ENCODE measurements at regions not wholly inside any gene's neighbourhood (a gene's known extent, or its start where the extent isn't known, plus 50 kb on each side); places are given as distances from the start of the nearest gene placed in this dataset.
"Not testable (repeated sequence)": the region's sequence is repeated elsewhere in the genome, so short reads cannot be mapped to it uniquely, and the experiment has no call there.

DNA sequence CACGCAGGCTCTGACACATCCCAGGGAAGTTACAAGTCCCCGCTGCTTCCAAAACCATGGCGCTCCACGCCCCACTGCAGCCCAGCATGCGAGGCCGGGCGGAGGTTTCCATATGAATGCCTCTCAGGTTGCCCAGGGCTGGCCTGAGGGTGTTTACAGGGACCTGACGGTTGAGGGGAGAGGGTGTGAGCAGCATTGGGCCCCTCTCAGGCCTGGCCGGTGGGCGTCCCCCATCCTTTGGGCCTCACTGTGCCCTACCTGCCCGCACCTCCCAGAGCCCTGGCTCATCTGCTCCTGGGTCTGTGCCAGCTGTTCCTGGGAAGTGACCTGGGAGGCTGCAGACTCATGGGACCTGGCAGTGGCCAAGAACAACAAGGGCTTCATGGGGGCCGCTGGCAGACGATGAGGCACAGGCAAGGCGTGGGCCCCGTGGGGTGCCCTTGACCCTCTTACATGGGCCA, 173.5 kb downstream of the C16orf95 start:
- no peak for DNase-seq

DNA sequence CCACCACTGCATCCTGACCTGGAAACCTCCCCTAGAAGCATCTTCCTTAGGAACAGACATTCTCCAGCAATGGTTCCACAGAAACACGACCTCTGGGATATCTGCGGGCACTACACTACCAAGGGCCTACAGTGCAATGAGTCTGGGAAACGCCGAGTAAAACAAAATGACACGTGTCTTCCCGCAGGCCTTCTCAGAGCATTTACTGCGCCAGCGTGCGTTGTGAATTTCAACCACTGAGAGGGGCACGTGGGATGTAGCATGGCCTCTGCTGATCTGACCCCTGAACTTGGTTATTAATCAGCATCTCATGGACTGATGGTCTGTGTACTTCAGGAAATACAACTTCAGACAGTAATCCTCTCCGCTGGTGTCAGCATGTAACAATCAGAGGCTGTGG, 173.0 kb downstream of the C16orf95 start:
- DNase-seq: no peak

DNA sequence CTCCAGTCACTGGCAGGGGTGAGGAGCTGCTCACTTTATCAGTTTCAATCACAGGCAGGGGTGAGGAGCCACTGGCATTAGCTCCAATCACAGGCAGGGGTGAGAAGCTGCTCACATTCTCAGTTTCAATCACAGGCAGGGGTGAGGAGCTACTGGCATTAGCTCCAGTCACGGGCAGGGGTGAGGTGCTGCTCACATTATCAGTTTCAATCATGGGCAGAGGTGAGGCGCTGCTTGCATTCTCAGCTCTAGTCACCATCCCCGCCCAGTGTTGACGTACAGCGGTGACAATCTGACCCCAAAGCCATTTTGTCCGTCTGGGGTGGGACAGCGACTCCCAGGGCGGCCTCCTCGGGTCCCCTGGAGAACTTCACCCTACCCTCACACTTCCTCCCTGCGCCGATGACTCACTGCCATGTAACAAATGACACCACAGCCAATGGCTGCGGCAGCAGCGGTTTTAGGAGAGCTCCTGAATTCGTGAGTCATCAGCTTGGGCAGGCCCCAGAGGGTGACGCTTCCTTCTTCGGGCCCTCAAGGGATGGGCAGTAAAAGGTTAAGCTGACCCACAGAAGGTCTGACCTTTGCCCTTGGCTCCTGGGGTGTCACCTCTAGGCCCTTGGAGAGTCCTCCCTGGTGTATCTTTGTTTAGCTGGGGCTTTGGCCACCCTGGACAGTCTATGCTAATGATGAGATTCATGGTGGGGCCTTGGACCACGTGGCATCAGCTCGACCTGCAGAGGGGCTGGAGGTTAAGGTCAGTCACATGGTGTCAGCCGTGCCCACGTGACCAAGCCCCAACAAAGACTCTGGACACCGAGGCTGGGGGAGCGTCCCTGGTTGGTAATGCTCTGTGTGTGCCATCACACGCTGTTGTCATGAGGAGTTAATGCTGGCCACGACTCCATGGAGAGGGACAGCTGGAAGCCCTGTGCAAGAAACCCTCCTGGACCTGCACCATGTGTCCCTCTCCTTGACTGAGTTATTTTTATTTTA, 171.7 kb downstream of the C16orf95 start:
- DNase-seq: peak in 1 of 5 experiments; percentile 40

DNA sequence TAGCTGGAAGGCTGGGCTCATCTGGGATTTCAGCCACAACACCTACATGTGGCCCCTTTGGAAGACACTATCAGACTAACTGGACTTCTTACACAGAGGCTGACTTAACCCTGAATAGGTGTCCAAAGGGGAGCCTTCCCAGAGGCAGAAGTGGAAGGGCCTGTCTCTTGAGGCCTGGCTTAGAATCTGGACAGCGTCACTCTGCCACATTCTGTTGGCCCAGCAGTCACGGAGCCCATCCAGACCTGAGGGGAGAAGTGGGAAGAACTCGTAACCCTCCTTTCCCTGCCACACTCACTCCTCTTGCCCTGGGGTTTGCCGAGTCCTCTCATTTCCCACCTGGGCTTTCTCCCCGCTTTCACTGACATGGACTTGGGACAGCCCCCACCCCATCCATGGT, 170.5 kb downstream of the C16orf95 start:
- DNase-seq: no peak

DNA sequence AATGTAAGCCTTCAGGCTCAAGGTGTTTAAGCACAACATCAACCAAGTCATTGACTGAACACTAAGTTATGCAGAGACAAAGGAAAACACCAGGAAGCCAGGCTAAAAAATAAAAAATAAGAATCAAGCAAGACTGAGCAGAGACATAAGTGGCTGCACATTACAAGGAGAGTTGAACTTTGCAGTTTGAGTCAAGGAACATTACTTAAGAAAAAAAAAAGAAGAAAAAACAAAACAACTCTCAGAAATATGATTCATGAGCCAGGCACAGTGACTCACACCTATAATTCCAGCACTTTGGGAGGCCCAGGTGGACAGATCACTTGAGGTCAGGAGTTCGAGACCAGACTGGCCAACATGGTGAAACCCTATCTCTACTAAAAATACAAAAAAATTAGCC, 168.1 kb downstream of the C16orf95 start:
- DNase-seq: no peak

DNA sequence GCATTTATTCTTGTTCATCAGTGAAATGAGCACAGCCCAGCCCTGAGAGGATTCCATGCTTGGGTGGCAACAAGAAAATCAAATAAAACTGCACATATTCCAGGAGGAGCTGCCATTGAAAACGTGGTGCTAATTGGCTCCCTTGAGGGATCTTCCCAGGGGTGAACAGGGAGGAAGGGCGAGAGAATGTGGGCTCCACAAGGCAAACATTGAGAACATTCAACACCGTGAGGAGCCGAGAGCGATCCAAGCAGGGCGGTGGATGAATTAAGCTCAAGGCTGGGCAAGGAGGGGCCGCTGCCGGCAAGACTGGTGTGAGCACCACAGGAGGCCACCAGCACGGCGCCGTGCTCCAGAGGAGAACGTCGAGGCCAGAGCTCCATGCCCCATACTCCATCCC, 166.9 kb downstream of the C16orf95 start:
- DNase-seq: no peak

DNA sequence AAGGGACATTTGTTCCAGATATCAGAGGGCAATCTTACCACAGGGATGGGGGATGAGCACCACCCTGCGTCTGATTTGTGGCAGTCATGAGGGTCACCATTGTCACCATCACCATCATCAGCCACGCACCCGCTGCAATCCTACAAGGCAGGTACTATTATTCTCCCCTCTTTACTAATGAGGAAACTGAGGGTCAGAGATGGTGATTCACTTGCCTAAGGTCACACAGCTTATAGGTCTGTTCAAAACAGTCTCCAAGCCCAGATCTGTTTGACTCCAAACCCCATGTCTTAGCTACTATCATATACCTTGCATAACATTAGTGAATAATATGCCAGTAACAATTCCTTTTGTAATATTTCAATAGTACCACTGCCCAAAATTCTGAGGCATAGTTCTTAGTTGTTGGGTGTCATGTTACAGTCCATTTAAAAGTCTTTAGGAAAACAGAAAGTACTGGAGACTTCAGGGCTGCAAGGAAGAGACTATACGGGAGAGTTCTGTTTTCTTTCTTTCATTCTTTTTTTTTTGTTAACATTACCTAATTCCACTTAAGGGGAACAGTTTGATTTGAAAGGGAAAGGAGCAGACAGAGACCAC, 166.4 kb downstream of the C16orf95 start:
- DNase-seq: no peak

DNA sequence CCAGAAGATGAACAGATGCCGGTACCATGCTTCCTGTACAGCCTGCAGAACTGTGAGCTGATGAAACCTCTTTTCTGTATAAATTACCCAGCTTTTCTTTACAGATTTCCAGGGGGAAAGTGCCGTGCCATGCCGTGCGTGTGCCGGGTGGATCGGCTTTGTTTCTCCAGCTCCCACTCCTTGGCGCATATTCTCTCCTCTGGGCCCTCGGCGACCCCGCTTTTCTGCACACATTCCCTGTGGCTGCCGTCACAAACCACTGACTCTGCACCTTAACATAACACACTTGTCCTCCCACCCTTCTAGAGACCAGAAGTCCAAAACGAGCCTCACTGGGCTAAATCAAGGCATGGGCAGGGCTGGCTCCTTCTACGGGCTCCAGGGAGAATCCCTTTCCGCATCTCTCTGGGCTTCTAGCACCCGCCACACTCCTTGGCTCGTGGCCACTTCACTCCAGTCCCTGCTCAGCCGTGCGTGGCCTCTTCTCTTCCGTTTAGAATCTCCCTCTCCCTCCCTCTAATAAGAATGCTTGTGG, 164.9 kb downstream of the C16orf95 start:
- no peak for DNase-seq

DNA sequence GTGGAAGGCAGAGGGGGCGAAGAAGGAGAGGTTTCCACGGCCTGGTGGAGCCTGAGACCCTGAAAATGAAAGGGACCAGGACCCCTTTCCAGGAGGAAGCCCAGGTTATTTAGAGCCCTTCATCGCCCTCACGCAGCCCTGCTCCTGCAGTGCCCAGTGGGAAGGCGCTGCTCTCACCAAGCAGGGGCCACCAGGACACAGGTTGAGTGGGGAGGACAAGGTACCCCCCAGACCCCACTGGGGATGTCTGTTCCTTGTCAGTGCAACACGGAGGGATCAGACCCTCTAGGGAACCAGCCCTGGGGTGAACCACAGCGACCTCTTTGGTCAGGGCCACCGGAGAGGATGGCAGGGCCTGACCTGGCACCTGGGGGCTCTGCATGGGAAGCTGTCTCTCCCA, 163.9 kb downstream of the C16orf95 start:
- DNase-seq: no peak

DNA sequence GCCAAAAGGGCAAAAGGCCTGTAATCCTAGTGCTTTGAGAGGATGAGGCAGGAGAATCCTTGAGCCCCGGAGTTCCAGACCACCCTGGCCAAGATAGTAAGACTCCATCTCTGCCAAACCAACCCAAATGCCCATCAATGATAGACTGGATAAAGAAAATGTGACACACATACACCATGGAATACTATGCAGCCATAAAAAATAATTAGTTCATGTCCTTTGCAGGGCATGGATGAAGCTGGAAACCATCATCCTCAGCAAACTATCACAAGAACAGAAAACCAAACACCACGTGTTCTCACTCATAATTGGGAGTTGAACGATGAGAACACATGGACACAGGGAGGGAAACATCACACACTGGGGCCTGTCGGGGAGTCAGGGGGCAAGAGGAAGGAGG, 161.9 kb downstream of the C16orf95 start:
- DNase-seq: not testable (repeated sequence)

DNA sequence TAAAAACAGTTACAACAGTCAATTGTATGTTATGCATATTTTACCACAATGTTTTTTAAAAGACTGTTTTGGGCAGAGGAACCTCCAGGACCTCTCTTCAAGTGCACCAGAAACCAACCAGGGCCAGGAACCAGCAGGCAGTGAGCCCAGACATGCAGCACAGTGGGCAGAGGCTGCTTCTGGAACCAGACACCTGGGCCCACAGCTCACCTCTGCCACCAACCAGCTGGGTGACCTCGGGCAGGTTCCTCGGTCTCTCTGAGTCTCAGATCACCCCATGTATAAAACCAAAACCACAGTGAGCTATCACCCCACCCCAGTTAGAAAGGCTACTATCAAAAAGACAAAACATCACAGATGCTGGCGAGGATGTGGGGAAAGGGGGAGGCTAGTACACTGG, 161.0 kb downstream of the C16orf95 start:
- DNase-seq: no peak

DNA sequence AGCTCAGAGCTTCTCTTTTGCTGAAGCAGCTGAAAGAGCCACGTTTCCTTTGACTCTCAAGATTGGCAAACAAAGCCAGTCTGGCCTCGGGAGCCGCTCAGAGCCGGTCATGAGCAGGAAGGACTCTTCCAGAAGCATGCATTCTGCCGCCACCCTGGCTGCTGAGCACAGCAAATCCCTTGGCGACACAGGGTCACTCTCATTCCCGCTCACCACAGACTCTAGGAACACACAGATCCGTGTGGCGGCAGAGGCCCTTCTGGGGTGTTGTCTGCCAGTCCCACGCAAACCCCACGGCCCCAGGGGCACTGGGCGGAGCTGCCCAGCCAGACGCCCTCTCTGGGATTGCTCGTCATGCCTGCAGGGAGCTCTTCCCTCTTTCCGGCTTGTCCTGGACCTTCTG, 157.0 kb downstream of the C16orf95 start:
- DNase-seq: no peak

DNA sequence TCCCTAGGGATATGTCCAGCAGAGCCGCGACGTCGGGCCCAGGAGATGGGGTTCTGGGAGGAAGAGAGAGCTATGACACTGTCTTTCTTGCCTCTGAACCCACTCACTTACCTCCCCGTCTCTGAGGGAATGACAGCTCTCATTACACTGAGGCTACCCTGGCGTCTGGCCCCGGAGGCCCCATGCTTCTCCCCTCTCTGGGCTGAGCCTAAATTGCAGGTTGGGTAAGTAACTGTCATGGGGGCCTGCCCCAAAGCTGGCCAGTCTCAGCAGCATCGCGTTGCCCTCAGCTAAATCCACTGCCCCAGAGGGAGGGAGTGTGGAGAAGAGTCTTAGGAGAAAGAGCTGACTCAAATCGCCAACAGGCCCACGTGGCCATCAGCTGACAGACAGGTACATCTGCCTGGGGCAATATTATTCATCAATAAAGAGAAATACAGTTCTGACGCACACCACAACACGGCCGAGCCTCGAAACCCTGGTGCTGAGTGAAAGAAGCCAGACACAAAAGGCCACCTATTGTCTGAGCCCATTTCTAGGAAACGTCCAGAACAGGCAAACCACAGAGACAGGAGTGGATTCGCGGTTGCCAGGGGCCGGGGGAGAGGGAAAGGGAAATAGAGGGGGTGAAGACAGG, 156.4 kb downstream of the C16orf95 start:
- DNase-seq: no peak

DNA sequence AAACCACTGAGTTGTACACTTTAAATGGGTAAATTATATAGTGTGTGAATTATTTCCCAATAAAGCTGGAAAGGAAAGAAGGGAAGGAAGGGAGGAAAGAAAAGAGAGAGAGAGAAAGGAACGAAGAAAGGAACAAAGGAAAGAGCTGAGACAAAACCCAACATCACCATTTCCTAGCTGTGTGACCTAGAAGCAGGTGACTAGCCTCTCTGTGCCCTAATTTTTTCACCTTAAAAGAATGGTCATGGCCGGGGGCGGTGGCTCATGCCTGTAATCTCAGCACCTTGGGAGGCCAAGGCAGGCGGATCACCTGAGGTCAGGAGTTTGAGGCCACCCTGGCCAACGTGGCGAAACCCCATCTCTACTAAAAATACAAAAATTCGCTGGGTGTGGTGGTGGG, 155.8 kb downstream of the C16orf95 start:
- DNase-seq: not testable (repeated sequence)

DNA sequence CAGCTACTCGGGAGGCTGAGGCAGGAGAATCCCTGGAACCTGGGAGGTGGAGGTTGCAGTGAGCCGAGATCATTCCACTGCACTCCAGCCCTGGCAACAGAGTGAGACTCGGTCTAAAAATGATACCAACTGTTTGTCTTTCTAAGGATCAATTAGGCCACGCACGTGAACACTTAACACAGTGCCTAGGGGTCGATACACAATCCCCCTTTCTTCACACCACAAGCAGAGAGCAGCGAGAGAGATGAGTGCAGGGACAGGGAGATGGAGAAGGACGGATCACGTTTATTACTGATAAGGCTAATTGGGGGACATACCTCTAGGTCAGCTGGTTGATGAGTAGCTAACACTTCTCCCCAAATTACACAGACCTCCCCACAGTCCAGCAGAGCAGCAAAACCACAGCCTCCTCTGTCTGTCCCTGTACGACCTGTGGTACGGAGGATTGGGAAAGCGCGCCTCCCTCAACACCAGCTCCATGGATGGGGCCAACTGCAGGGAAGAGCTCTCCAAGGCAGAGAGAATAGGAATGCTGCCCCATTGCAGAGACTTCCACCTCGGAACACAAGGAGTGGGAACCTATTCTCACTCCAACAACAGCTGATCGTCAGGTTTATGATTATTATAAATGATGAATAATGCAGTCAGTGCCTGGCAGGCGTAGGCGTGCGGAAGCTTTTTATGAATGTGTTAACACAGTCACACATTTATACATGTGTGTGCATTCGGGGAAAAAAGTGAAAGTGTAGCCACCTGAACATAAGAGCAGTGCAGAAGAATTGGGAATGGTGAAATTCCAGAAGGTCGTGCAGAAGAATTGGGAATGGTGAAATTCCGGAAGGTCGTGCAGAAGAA, 155.1 kb downstream of the C16orf95 start:
- peak in 1 of 5 experiments; percentile 70 for DNase-seq

DNA sequence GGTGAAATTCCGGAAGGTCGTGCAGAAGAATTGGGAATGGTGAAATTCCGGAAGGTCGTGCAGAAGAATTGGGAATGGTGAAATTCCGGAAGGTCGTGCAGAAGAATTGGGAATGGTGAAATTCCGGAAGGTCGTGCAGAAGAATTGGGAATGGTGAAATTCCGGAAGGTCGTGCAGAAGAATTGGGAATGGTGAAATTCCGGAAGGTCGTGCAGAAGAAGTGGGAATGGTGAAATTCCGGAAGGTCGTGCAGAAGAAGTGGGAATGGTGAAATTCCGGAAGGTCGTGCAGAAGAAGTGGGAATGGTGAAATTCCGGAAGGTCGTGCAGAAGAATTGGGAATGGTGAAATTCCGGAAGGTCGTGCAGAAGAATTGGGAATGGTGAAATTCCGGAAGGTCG, 154.4 kb downstream of the C16orf95 start:
- DNase-seq: not testable (repeated sequence)

DNA sequence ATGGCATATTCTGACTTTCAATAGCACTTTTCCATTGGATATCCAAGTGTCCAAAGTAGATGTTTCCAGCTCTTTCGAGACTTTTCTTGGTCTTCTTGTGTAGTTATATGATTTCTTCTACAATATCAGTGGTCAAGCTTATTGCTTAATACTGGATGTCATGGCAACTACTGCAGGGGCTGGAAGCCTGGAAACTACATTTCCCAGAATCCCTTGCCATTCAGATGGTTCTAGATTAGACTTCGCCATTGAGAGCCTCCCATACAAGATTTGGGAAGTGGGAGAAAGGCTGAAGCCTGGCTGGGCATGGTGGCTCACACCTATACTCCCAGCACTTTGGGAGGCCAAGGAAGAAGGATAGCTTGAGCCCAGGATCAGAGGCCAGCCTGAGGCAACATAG, 153.6 kb downstream of the C16orf95 start:
- DNase-seq: no peak

DNA sequence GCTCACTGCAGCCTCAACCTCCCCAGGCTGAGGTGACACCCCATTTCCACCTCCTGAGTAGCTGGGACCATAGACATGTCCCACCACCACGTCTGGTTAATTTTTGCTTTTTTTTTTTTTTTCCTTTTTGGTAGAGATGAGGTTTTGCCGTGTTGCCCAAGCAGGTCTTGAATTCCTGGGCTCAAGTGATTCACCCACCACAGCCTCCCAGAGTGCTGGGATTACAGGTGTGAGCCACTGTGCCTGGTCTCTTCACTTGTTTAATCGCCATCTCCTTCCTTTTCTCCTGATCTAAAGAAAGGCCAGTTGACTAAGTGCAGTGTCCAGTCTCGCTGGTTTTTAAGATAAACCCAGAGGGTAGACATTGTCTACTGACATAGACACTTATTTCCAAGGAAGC, 152.0 kb downstream of the C16orf95 start:
- DNase-seq: no peak

DNA sequence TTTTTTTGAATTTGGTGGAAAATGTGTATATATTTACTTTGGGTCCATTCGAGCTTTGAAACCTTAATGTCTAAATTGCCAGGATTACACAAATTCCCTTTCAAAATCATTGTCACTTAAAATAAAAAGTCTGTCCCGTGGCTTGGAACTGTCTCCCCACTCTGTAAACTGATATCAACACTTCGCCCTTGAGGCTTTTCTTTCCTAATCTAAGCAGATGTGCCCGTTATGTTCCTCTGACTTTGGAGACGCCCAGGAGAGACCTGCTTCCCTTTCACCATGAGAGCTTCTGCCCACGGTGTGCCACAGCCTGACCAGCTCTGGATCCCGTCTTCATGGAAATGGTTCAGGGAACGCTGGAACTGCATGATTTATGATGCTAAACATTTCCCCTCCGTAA, 151.3 kb downstream of the C16orf95 start:
- DNase-seq: no peak

DNA sequence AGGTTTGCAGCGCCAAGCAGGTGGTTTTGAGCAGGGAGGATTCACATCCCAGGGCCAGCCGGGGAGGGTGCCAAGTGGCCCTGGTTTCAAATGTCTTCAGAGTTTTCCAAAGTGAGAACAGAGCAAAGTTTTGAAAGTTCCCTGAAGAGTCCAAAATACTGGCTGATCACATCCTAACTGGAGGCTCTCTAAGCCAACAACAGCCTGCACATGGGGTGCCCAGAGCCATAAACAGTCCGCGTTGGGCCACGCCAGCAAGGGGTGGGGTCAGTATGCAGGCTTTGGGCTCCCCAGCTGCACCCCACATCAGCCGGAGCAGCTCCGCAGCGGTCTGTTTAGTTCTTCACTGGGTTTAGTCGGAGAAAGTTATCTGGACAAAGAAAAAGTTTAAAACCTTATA, 150.9 kb downstream of the C16orf95 start:
- DNase-seq: no peak

DNA sequence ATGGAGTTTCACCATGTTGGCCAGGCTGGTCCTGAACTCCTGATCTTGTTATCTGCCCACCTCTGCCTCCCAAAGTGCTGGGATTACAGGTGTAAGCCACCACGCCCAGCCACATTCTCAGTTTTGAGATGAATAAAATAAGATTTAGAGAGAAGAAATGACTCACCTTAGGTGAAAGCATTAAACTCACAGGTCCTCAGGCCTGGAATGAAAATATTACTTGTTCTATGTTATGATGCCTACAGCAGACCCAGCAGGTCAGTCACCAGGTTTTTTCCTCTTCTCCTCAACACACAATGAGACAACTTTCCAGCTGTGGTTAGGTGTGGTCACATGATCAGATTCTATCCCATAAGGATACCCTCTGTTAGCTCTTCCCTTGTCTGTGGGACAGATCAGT, 150.3 kb downstream of the C16orf95 start:
- DNase-seq: no peak

DNA sequence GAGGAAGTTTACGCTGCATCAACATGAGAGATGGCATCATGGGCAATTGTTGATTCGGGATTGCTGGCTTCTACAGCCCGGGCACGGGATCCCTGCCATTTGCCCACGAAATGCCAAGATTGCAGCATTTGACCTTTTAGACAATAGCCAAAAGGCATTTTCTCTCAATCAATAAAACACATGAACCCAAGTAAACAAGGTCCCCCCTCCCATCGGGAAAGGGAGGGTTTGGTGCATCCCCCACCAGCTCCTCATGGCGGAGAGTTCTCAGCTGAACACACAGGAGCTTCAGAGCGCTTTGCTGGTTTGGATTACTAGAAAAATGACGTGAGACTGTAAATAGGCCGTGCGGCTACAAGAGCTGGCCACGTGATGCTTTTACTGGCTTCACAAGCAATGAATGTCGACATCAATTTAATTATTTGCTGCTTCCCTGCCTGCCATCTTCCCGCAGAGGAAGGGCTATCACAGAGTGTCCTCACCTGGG, 147.6 kb downstream of the C16orf95 start:
- DNase-seq: no peak
